ENCODE measurements at regions not wholly inside any gene's neighbourhood (a gene's known extent, or its start where the extent isn't known, plus 50 kb on each side); places are given as distances from the start of the nearest gene placed in this dataset.

GRCh38 chr6:77178821-77179220, 284.5 kb downstream of the HTR1B start:
- TF ChIP-seq CTCF (IDR thresholded peaks at IDR 0.05) (no peak), POLR2A (IDR thresholded peaks at IDR 0.05) (no peak)
